Esophagus (tissue), 2 donors: ENCODE measurements at regions not wholly inside any gene's neighbourhood (a gene's known extent, or its start where the extent isn't known, plus 50 kb on each side); places are given as distances from the start of the nearest gene placed in this dataset.

Experiments used
- H3K27ac ChIP-seq, 2 donors: one replicate each; pipeline ENCODE4 v1.5.1; 2013; ENCODE audit warnings: low read depth in 2 of 2, mild to moderate bottlenecking in 2 of 2, inconsistent platforms in 1 of 2, low read length in 1 of 2, moderate library complexity in 1 of 2
- H3K27me3 ChIP-seq, 2 donors: one replicate each; pipeline ENCODE4 v1.6.1; 2013; ENCODE audit warnings: low read length in 2 of 2, control low read depth in 1 of 2, mild to moderate bottlenecking in 1 of 2; ENCODE audit not compliant: insufficient read depth in 2 of 2, control insufficient read depth in 1 of 2
- H3K36me3 ChIP-seq, 2 donors: one replicate each; pipeline ENCODE4 v1.6.1; 2013; ENCODE audit warnings: low read length in 1 of 2; ENCODE audit not compliant: control insufficient read depth in 2 of 2, insufficient read depth in 2 of 2
- H3K4me1 ChIP-seq, 2 donors: one replicate each; pipeline ENCODE4 v1.6.1; 2013; ENCODE audit warnings: low read length in 1 of 2; ENCODE audit not compliant: control insufficient read depth in 2 of 2, insufficient read depth in 2 of 2
- H3K4me3 ChIP-seq, 2 donors: one replicate each; pipeline ENCODE4 v1.5.1; 2013; ENCODE audit warnings: low read length in 2 of 2, mild to moderate bottlenecking in 2 of 2, low read depth in 1 of 2, moderate library complexity in 1 of 2
- H3K9me3 ChIP-seq, 2 donors: one replicate each; pipeline ENCODE4 v1.6.1; 2013; ENCODE audit warnings: mild to moderate bottlenecking in 2 of 2, low read depth in 1 of 2, low read length in 1 of 2, moderate library complexity in 1 of 2; ENCODE audit not compliant: control insufficient read depth in 2 of 2, insufficient read depth in 1 of 2
- WGBS, 2 donors: extraction: QIAGEN DNeasy Blood & Tissue Kit; methylation state at CpG; one replicate each; pipeline ENCODE4 v1.1.7; 2013; 5-methylcytosine and 5-hydroxymethylcytosine counted together
- donor health status: healthy with polysubstance abuse.
- donor health status: Bipolar disorder and iron deficiency.

DNA sequence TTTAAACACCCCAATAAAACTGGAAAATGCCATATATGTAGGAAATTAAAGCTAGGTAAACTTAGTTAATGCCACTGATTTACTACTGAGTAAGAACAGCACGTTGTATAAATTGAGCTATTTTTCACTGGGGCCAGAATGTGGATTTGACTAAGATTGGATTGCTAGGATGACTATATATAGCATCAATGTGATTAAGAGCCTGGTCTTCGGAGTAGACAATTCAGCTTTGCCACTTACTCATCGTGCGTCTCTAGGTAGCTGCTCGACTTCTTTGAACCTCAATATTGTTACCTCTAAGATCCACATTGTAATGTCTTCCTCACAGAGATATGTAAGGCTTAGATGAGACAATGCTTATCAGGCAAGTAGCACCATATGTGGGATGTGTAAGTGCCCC lies 462.5 kb downstream of the KLF12 start:
- Histone ChIP-seq H3K4me1 (peaks cover 0 to 3% of the 10 kb centered on the region in 2 donors), H3K27ac (peak overlapping the region; percentile 40 to 79)
- 78 to 87% methylated on average over 5 of the region's 5 CpGs for WGBS, 2 donors

GRCh38 chr13:73671011-73671410 lies 463.2 kb downstream of the KLF12 start:
- 76 to 92% methylated on average over 2 of the region's 2 CpGs for WGBS, 2 donors
- H3K4me3 ChIP-seq: no peak overlapping the region
- H3K27me3 ChIP-seq: no peaks in the 10 kb centered on the region
- peaks cover 0 to 3% of the 10 kb centered on the region in 2 donors for H3K4me1 ChIP-seq
- H3K9me3 ChIP-seq: no peaks in the 10 kb centered on the region
- peak overlapping the region in 1 of 2 donors; percentile 33 for H3K27ac ChIP-seq
- H3K36me3 ChIP-seq: no peaks in the 10 kb centered on the region

More for the DNA sequence above, 462.5 kb downstream of the KLF12 start:
- H3K36me3 ChIP-seq: no peaks in the 10 kb centered on the region
- H3K9me3 ChIP-seq: no peaks in the 10 kb centered on the region
- no peaks in the 10 kb centered on the region for H3K27me3 ChIP-seq
- no peak overlapping the region for H3K4me3 ChIP-seq

DNA sequence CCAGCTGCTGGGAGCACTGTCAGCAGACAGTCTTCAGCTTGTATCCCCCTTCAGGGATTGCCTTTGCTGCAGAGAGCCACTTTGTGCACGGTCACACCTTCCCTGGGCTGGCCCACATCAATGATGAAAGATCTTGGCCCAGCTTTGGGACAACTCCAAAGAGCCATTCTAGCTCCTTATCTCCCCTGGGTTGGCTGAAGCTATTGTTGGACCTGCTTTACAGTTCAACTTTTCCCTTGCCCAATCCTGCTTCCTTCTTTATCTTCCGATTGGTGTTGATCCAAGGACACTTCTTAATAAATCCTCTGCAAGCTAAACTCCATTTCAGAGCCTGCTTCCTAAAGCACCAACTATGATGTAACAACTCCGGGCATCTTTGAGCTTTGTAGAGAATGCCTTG lies 466.4 kb downstream of the KLF12 start:
- WGBS, 2 donors: 71 to 87% methylated on average over 3 of the region's 3 CpGs
- H3K9me3 ChIP-seq: no peaks in the 10 kb centered on the region
- H3K27me3 ChIP-seq: no peaks in the 10 kb centered on the region
- no peaks in the 10 kb centered on the region for H3K36me3 ChIP-seq
- no peak overlapping the region for H3K4me3 ChIP-seq
- H3K27ac ChIP-seq: no peak overlapping the region
- H3K4me1 ChIP-seq: no peaks in the 10 kb centered on the region

- no peaks in the 10 kb centered on the region for H3K36me3 ChIP-seq
- no peaks in the 10 kb centered on the region for H3K27me3 ChIP-seq
- H3K27ac ChIP-seq: no peak overlapping the region
- H3K9me3 ChIP-seq: peaks cover 3 to 5% of the 10 kb centered on the region in 2 donors
- no peak overlapping the region for H3K4me3 ChIP-seq
- peaks cover 0 to 2% of the 10 kb centered on the region in 2 donors for H3K4me1 ChIP-seq
- WGBS, 2 donors: 34 to 38% methylated on average over 2 of the region's 2 CpGs
These were observed 468.9 kb downstream of the KLF12 start for GRCh38 chr13:73665261-73665660.

DNA sequence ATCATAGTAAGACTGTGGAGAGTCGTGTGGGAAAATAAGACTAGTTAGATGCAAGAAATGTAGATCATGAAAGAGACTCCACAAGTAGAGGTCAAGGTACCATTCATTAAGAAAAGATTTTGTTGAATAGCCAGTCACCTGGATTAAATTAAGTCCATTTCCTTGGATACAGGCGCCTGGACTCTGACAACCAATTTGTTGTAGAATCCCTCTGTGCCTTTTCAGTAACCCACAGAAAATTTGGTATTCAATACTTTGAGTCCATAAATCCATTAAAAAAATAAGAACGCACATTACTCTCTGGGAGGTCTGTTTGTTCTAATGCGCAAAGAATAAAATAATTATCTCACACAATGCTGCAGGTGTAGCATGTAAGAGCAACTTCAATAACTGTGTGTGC lies 469.4 kb downstream of the KLF12 start:
- WGBS, 2 donors: 88 to 91% methylated on average over 4 of the region's 4 CpGs

GRCh38 chr13:73662833-73663232 lies 471.4 kb downstream of the KLF12 start:
- Histone ChIP-seq H3K27ac (no peak overlapping the region), H3K9me3 (peaks cover 3 to 5% of the 10 kb centered on the region in 2 donors), H3K4me1 (peaks cover 0 to 2% of the 10 kb centered on the region in 2 donors), H3K4me3 (no peak overlapping the region), H3K36me3 (no peaks in the 10 kb centered on the region), H3K27me3 (no peaks in the 10 kb centered on the region)
- WGBS, 2 donors: 94 to 98% methylated on average over 8 of the region's 8 CpGs

More for the DNA sequence above, 469.4 kb downstream of the KLF12 start:
- peaks cover 0 to 2% of the 10 kb centered on the region in 2 donors for H3K4me1 ChIP-seq
- no peak overlapping the region for H3K4me3 ChIP-seq
- no peaks in the 10 kb centered on the region for H3K36me3 ChIP-seq
- peaks cover 3 to 5% of the 10 kb centered on the region in 2 donors for H3K9me3 ChIP-seq
- no peaks in the 10 kb centered on the region for H3K27me3 ChIP-seq
- no peak overlapping the region for H3K27ac ChIP-seq

- H3K27me3 ChIP-seq: no peaks in the 10 kb centered on the region
- H3K4me1 ChIP-seq: peaks cover 0 to 2% of the 10 kb centered on the region in 2 donors
- 88% methylated on average over 19 of the region's 19 CpGs for WGBS, 2 donors
- no peak overlapping the region for H3K4me3 ChIP-seq
- H3K36me3 ChIP-seq: no peaks in the 10 kb centered on the region
- H3K27ac ChIP-seq: no peak overlapping the region
- H3K9me3 ChIP-seq: peaks cover 3 to 5% of the 10 kb centered on the region in 2 donors
These were observed 472.3 kb downstream of the KLF12 start for GRCh38 chr13:73661687-73662425.

DNA sequence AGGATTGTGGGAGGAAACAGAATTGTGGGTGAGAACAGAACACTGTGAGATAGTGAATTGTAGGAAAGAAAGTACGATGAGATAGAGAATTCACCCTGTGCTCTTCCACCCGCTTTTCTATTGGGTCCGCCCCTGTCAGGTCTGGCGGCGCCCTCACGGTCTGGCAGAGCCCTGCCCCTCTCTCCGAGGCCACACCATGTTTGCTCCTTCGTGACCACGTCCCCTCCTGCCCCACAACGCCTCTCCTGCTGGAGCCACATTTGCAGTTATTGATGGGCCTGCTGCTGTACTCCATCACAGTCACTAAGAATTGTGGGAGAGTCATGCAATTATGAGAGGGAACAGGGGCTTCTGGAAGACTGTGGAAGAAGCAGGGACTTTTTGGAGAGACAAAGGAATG lies 473.1 kb downstream of the KLF12 start:
- 96 to 97% methylated on average over 10 of the region's 10 CpGs for WGBS, 2 donors
- no peak overlapping the region for H3K4me3 ChIP-seq
- H3K27me3 ChIP-seq: no peaks in the 10 kb centered on the region
- H3K36me3 ChIP-seq: no peaks in the 10 kb centered on the region
- H3K4me1 ChIP-seq: peaks cover 0 to 2% of the 10 kb centered on the region in 2 donors
- H3K9me3 ChIP-seq: peaks cover 3 to 5% of the 10 kb centered on the region in 2 donors
- H3K27ac ChIP-seq: no peak overlapping the region

DNA sequence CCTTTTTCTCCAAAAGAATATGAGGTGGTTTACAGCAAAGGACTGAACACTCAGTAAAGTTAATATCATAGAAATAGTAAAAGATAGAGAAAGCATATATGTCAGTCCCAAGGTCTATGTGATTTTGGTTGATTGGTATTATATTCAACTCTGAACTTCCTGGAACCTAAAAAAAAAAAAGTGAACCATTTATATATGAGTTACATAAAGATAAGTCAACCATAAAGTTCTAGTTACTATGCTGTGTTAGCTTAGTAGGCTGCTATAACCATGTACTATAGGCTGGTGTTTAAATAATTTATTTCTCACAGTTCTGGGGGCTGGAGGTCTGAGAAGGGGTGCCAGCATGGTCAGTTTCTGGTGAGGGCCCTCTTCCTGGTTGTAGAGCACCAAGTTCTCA lies 475.6 kb downstream of the KLF12 start:
- Histone ChIP-seq H3K27ac (no peak overlapping the region), H3K36me3 (no peaks in the 10 kb centered on the region), H3K4me1 (peaks cover 0 to 2% of the 10 kb centered on the region in 2 donors)

More for the DNA sequence above, 475.6 kb downstream of the KLF12 start:
- no peaks in the 10 kb centered on the region for H3K27me3 ChIP-seq
- peaks cover 3 to 5% of the 10 kb centered on the region in 2 donors for H3K9me3 ChIP-seq
- no peak overlapping the region for H3K4me3 ChIP-seq
